NCI-H1436 treated with DMSO at 0.1 percent for 48 hours (cell line): ENCODE measurements at regions not wholly inside any gene's neighbourhood (a gene's known extent, or its start where the extent isn't known, plus 50 kb on each side); places are given as distances from the start of the nearest gene placed in this dataset.
"Not testable (repeated sequence)": the region's sequence is repeated elsewhere in the genome, so short reads cannot be mapped to it uniquely, and the experiment has no call there.

Source experiments
- DNase-seq: peaks from one replicate; lab custom pipeline; 2025; lab: John Stamatoyannopoulos, UW

GRCh38 chr11:134666273-134667174 lies 254.5 kb upstream of the B3GAT1 start:
- no peak for DNase-seq

- no peak for DNase-seq
Observed at GRCh38 chr11:134665571-134666270, 253.7 kb upstream of the B3GAT1 start.

GRCh38 chr11:134665188-134665535 lies 253.1 kb upstream of the B3GAT1 start:
- no peak for DNase-seq

- no peak for DNase-seq
Observed at GRCh38 chr11:134664447-134665187, 252.6 kb upstream of the B3GAT1 start.

- DNase-seq, result no peak
Observed at GRCh38 chr11:134663506-134664313, 251.7 kb upstream of the B3GAT1 start.

GRCh38 chr11:134662629-134663360 lies 250.8 kb upstream of the B3GAT1 start:
- no peak for DNase-seq

- DNase-seq, result no peak
Observed at GRCh38 chr11:134661660-134662059, 249.6 kb upstream of the B3GAT1 start.

- no peak for DNase-seq
Observed at GRCh38 chr11:134660416-134660815, 248.4 kb upstream of the B3GAT1 start.

- DNase-seq, result no peak
Observed at GRCh38 chr11:134659882-134660281, 247.8 kb upstream of the B3GAT1 start.

- DNase-seq, result no peak
Observed at GRCh38 chr11:134658481-134659225, 246.6 kb upstream of the B3GAT1 start.

- DNase-seq, result no peak
Observed at GRCh38 chr11:134657631-134658030, 245.6 kb upstream of the B3GAT1 start.

- no peak for DNase-seq
Observed at GRCh38 chr11:134656861-134657540, 245.0 kb upstream of the B3GAT1 start.

GRCh38 chr11:134656086-134656840 lies 244.2 kb upstream of the B3GAT1 start:
- DNase-seq, result not testable (repeated sequence)

- no peak for DNase-seq
Observed at GRCh38 chr11:134655189-134655989, 243.3 kb upstream of the B3GAT1 start.

- DNase-seq, result no peak
Observed at GRCh38 chr11:134654161-134654915, 242.3 kb upstream of the B3GAT1 start.

GRCh38 chr11:134652586-134653255 lies 240.7 kb upstream of the B3GAT1 start:
- DNase-seq, result no peak
